OCI-LY1 (cell line): ENCODE measurements at regions not wholly inside any gene's neighbourhood (a gene's known extent, or its start where the extent isn't known, plus 50 kb on each side); places are given as distances from the start of the nearest gene placed in this dataset.

Source experiments
- H2AFZ ChIP-seq: fragments of 200-600 bp; sonication (generic), shearing (Covaris generic); 2 replicates; pipeline ENCODE4 v1.6.0; 2014; ENCODE audit warnings: antibody characterized with exemption, mild to moderate bottlenecking, low read length
- H3F3A ChIP-seq: fragments of 200-600 bp; sonication (generic), shearing (Covaris generic); 2 replicates; pipeline ENCODE4 v1.6.0; 2014; ENCODE audit warnings: mild to moderate bottlenecking, antibody characterized with exemption, low read length, moderate library complexity; ENCODE audit not compliant: insufficient read depth
- H3K27ac ChIP-seq: fragments of 200-600 bp; sonication (generic); 2 replicates; pipeline ENCODE4 v1.5.1; 2014; ENCODE audit warnings: low read length, mixed run types, mild to moderate bottlenecking, low read depth; ENCODE audit not compliant: poor library complexity, severe bottlenecking
- H3K27me3 ChIP-seq: fragments of 200-600 bp; sonication (generic); 2 replicates; pipeline ENCODE4 v1.6.0; 2014; ENCODE audit warnings: antibody characterized with exemption, mild to moderate bottlenecking, low read length, moderate library complexity; ENCODE audit not compliant: insufficient read depth
- H3K36me3 ChIP-seq: fragments of 200-600 bp; sonication (generic); 2 replicates; pipeline ENCODE4 v1.6.1; 2014; ENCODE audit warnings: mild to moderate bottlenecking, antibody characterized with exemption, low read length, moderate library complexity, mixed read lengths; ENCODE audit not compliant: insufficient read depth
- H3K4me1 ChIP-seq: fragments of 200-600 bp; sonication (generic); 2 replicates; pipeline ENCODE4 v1.5.1; 2014; ENCODE audit warnings: mild to moderate bottlenecking, low read length, moderate library complexity; ENCODE audit not compliant: insufficient read depth, severe bottlenecking
- H3K4me2 ChIP-seq: fragments of 200-600 bp; sonication (generic), shearing (Covaris generic); 2 replicates; pipeline ENCODE4 v1.6.1; 2014; ENCODE audit warnings: low read length
- H3K4me3 ChIP-seq: fragments of 200-600 bp; sonication (generic); 2 replicates; pipeline ENCODE4 v1.5.1; 2014; ENCODE audit warnings: low read length, low read depth, mild to moderate bottlenecking, mixed read lengths; ENCODE audit not compliant: poor library complexity, severe bottlenecking
- H3K79me2 ChIP-seq: fragments of 200-600 bp; shearing (Covaris generic); 2 replicates; pipeline ENCODE4 v1.6.1; 2016; ENCODE audit warnings: mixed run types, low read length, mixed read lengths; ENCODE audit not compliant: insufficient read depth
- H3K9ac ChIP-seq: fragments of 200-600 bp; sonication (generic), shearing (Covaris generic); 2 replicates; pipeline ENCODE4 v1.6.1; 2014; ENCODE audit warnings: mild to moderate bottlenecking, low read length, mixed read lengths
- H3K9me2 ChIP-seq: fragments of 200-600 bp; sonication (generic), shearing (Covaris generic); 2 replicates; pipeline ENCODE4 v1.6.1; 2014; ENCODE audit warnings: low read depth, mild to moderate bottlenecking, low read length, mixed read lengths
- H3K9me3 ChIP-seq: fragments of 200-600 bp; shearing (Covaris generic); 2 replicates; pipeline ENCODE4 v1.6.1; 2014; ENCODE audit warnings: low read length, mixed read lengths
- H4K20me1 ChIP-seq: fragments of 200-600 bp; sonication (generic), shearing (Covaris generic); 2 replicates; pipeline ENCODE4 v1.6.0; 2016; ENCODE audit warnings: mild to moderate bottlenecking, low read length; ENCODE audit not compliant: insufficient read depth
- EZH2 ChIP-seq: fragments of 200-600 bp; sonication (generic), shearing (Covaris generic); IDR thresholded peaks from 2 replicates; pipeline ENCODE4 v1.8.0; 2017; ENCODE audit warnings: borderline replicate concordance, mixed run types, mild to moderate bottlenecking, antibody characterized with exemption, low read length, moderate library complexity, mixed read lengths
- TF ChIP-seq, protein P1 (sequence below): fragments of 200-600 bp; sonication (generic), shearing (Covaris generic); IDR thresholded peaks from 2 replicates; pipeline ENCODE4 v1.5.1; 2017; ENCODE audit warnings: mild to moderate bottlenecking, antibody characterized with exemption, low read length, moderate library complexity, mixed read lengths

DNA sequence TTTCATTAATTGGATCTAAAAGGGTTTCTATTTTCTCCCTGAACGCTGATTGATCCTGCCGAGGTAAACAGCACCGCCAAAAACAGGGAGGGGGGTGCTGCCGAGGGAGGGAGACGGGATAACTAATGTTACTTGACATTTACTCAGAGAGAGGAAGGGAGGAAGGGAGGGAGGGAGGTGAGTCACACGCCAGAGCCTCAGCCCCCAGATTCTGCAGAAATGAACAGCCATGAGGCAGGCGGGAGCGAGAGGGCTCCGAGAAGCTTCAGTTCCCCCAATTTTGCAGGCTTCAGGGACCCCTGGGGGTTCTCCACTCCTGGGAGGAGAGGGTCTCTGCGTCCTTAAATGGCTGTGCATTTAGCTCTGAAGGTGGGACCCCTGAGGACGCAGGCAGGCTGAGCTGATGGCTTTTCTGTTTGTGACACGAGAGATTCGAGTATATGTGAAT is 59.1 kb upstream of the IER5L start:
- Histone ChIP-seq H3F3A (no peaks in the 10 kb centered on the region), H3K4me3 (no peak overlapping the region), H3K27me3 (peaks cover 11% of the 10 kb centered on the region), H2AFZ (no peak overlapping the region), H3K4me2 (no peak overlapping the region), H3K27ac (no peak overlapping the region), H4K20me1 (no peaks in the 10 kb centered on the region), H3K79me2 (no peaks in the 10 kb centered on the region), H3K9ac (no peak overlapping the region), H3K9me3 (no peaks in the 10 kb centered on the region), H3K36me3 (no peaks in the 10 kb centered on the region; the same call in 1 of the 2 replicates), H3K9me2 (no peaks in the 10 kb centered on the region), H3K4me1 (peaks cover 8% of the 10 kb centered on the region)
- TF ChIP-seq, protein P1, sequence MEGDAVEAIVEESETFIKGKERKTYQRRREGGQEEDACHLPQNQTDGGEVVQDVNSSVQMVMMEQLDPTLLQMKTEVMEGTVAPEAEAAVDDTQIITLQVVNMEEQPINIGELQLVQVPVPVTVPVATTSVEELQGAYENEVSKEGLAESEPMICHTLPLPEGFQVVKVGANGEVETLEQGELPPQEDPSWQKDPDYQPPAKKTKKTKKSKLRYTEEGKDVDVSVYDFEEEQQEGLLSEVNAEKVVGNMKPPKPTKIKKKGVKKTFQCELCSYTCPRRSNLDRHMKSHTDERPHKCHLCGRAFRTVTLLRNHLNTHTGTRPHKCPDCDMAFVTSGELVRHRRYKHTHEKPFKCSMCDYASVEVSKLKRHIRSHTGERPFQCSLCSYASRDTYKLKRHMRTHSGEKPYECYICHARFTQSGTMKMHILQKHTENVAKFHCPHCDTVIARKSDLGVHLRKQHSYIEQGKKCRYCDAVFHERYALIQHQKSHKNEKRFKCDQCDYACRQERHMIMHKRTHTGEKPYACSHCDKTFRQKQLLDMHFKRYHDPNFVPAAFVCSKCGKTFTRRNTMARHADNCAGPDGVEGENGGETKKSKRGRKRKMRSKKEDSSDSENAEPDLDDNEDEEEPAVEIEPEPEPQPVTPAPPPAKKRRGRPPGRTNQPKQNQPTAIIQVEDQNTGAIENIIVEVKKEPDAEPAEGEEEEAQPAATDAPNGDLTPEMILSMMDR, result no peak
- TF ChIP-seq EZH2, result no peak

DNA sequence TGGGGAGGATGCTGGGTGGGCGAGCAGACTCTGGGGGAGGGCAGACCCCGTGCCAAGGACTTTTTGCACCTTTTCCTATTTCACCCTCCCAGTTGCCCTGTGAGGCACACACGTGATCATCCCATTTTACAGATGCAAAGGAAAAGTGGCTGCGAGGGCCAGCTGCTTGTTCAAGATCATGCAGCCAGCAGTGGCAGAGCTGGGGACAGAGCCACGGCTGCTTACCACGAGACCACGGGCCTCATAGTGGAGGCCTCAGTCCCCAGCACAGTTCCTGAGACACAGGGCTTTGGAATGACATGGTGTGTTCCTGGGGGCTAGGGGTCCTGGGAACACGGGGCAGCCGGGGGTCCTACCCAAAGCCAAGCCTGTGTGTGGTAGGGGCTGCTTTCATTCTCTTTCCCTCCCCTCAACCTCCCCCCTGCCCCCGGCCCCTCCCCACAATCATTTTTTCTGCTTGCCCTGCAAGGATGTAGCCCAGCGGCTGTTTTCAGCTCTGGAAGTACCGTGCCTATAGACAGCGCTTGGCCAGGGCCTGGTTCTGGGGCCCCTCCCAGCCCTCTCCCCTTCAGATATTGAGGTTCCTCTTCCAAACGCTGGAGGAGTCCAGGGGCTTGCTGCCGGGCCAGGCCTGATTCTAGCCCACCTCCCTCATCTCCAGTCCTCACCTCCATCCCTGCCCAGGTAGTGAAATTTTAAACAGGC is 58.5 kb upstream of the IER5L start:
- H4K20me1 ChIP-seq, result no peaks in the 10 kb centered on the region
- no peaks in the 10 kb centered on the region for H3F3A ChIP-seq
- no peaks in the 10 kb centered on the region for H3K9me2 ChIP-seq
- H3K4me2 ChIP-seq, result no peak overlapping the region
- no peaks in the 10 kb centered on the region; the same call in 1 of the 2 replicates for H3K36me3 ChIP-seq
- H2AFZ ChIP-seq, result no peak overlapping the region
- no peaks in the 10 kb centered on the region for H3K9me3 ChIP-seq
- no peak overlapping the region for H3K27ac ChIP-seq
- peaks cover 8% of the 10 kb centered on the region for H3K4me1 ChIP-seq
- no peaks in the 10 kb centered on the region for H3K79me2 ChIP-seq
- H3K27me3 ChIP-seq, result peaks cover 12% of the 10 kb centered on the region
- H3K4me3 ChIP-seq, result no peak overlapping the region
- H3K9ac ChIP-seq, result no peak overlapping the region
- TF ChIP-seq EZH2, result no peak
- TF ChIP-seq, protein P1, result no peak

DNA sequence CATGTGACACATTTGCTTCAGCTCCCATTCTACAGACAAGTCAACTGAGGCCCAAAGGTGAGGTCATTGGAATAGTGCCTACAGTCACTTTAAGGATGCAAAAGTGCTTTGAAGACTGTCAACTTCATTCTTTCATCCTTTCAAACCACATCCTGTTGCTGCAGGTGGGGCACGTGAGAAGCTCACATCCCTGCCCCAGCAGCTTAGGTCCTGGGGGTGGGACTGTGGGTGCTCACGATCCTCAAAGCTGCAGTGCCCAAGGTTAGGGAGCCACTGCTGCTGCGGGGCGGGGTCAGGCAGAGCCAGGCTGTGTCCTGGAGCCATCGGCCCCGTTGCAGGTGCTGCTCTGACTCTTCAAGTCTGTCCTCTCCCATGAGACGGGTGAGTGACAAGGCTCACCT is 57.9 kb upstream of the IER5L start:
- Histone ChIP-seq H3K9me2 (no peaks in the 10 kb centered on the region), H3K79me2 (no peaks in the 10 kb centered on the region), H3K36me3 (no peaks in the 10 kb centered on the region; the same call in 1 of the 2 replicates), H3K27ac (no peak overlapping the region), H4K20me1 (no peaks in the 10 kb centered on the region), H3F3A (no peaks in the 10 kb centered on the region), H3K4me1 (peaks cover 8% of the 10 kb centered on the region), H3K9ac (no peak overlapping the region), H3K4me3 (no peak overlapping the region), H3K4me2 (no peak overlapping the region), H3K27me3 (peaks cover 14% of the 10 kb centered on the region), H2AFZ (no peak overlapping the region), H3K9me3 (no peaks in the 10 kb centered on the region)
- TF ChIP-seq, protein P1, result no peak
